ENCODE measurements at regions not wholly inside any gene's neighbourhood (a gene's known extent, or its start where the extent isn't known, plus 50 kb on each side); places are given as distances from the start of the nearest gene placed in this dataset.

DNA sequence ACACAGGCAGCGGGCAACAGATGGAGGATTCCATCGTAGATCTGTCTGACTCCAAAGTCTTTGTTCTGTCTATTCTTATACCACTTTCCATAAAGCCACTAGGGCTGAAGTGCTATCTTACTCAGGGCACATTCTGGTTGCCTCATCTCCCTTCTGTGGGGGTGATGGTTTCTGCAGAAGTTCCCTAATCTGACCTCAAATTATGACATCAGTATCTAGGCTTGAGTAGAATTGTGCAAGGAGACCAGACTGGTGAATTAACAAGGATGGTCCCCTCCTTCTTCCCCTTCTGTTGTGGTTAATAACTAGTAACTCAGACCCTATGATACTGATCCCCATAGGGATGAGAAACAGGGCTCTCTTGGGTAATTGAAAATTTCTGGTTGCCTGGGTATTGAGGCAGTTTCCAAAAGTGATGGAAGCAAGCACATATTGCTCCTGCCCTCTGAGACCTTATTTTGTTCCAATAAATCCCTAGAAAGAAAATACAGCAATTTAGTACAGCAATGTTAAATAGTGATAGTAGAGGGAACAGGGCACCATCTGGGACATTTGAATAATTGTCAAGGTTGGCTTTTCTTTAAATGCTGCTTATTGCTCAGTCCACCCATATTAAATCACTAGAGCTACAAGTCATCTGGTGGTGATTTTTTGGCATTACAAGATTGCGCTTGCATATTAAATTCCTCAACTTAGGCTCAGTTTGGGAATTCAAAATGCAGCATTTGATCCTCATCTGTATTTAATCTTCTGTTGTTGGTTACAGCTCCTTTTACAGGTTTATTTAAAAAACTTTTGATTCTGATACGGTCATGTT lies 57.3 kb upstream of the AP1S2 start:
- no peak overlapping the region for H3K4me3 Mint-ChIP-seq
- H3K27ac Mint-ChIP-seq = no peak overlapping the region
- TF ChIP-seq, protein P1, sequence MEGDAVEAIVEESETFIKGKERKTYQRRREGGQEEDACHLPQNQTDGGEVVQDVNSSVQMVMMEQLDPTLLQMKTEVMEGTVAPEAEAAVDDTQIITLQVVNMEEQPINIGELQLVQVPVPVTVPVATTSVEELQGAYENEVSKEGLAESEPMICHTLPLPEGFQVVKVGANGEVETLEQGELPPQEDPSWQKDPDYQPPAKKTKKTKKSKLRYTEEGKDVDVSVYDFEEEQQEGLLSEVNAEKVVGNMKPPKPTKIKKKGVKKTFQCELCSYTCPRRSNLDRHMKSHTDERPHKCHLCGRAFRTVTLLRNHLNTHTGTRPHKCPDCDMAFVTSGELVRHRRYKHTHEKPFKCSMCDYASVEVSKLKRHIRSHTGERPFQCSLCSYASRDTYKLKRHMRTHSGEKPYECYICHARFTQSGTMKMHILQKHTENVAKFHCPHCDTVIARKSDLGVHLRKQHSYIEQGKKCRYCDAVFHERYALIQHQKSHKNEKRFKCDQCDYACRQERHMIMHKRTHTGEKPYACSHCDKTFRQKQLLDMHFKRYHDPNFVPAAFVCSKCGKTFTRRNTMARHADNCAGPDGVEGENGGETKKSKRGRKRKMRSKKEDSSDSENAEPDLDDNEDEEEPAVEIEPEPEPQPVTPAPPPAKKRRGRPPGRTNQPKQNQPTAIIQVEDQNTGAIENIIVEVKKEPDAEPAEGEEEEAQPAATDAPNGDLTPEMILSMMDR (IDR thresholded peaks at IDR 0.05) = no peak
- ChIA-PET POLR2A (no interaction called here), CTCF (no interaction called here)
- Histone ChIP-seq H3K9me3 (ENCODE audit: control insufficient read depth in 1 of 2, insufficient read depth in 1 of 2, low read length in 2 of 2) (no peaks in the 10 kb centered on the region), H3K27ac (ENCODE audit: low read depth in 1 of 2, low read length in 2 of 2) (no peak overlapping the region), H3K27me3 (ENCODE audit: control insufficient read depth in 1 of 2, insufficient read depth in 2 of 2, low read length in 2 of 2) (peaks cover 0 to 2% of the 10 kb centered on the region in 2 experiments), H3K4me3 (ENCODE audit: low read length) (no peak overlapping the region), H3K36me3 (ENCODE audit: insufficient read depth, low read length) (no peaks in the 10 kb centered on the region), H3K4me1 (ENCODE audit: insufficient read depth, low read length) (no peaks in the 10 kb centered on the region)
- H3K27me3 Mint-ChIP-seq = no peaks in the 10 kb centered on the region
- no peaks in the 10 kb centered on the region for H3K4me1 Mint-ChIP-seq (ENCODE audit: low read depth)
- ATAC-seq (ENCODE audit: poor library complexity) (no peak), DNase-seq (peak in 3 of 14 experiments; percentile 13 to 58 (median 42))
- intact Hi-C loops (cut with DNase I, micrococcal nuclease) = no loop called here
- H3K36me3 Mint-ChIP-seq (ENCODE audit: low read depth) = no peaks in the 10 kb centered on the region
- no peaks in the 10 kb centered on the region for H3K9me3 Mint-ChIP-seq

DNA sequence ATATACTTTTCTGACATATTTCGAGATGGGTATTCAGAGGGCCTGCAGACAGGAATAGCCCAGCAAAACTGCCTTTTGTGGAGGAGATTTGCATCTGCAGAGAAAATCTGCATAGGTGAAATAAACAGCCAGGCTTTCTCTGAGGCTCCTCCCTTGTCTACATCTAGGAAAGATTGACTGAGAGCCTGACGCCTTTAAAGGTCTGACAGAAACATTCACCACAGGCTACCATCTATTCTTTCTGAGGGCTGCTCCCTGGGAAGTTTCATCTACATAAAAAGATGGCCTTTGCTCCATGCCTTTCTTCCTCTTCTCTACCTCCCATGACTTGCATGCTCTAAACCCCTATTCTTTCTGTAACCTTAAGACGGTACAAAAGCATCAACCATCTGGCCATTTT lies 55.0 kb upstream of the AP1S2 start:
- Mint-ChIP-seq H3K27me3 (no peaks in the 10 kb centered on the region), H3K27ac (no peak overlapping the region), H3K36me3 (ENCODE audit: low read depth) (no peaks in the 10 kb centered on the region), H3K9me3 (no peaks in the 10 kb centered on the region), H3K4me3 (no peak overlapping the region), H3K4me1 (ENCODE audit: low read depth) (no peaks in the 10 kb centered on the region)
- DNase-seq = no peak
- no peak for ATAC-seq (ENCODE audit: poor library complexity)
- ChIA-PET POLR2A (no interaction called here), CTCF (no interaction called here)
- Histone ChIP-seq H3K4me3 (ENCODE audit: low read length) (no peak overlapping the region), H3K27ac (ENCODE audit: low read depth in 1 of 2, low read length in 2 of 2) (no peak overlapping the region), H3K27me3 (ENCODE audit: control insufficient read depth in 1 of 2, insufficient read depth in 2 of 2, low read length in 2 of 2) (no peaks in the 10 kb centered on the region), H3K36me3 (ENCODE audit: insufficient read depth, low read length) (no peaks in the 10 kb centered on the region), H3K9me3 (ENCODE audit: control insufficient read depth in 1 of 2, insufficient read depth in 1 of 2, low read length in 2 of 2) (no peaks in the 10 kb centered on the region), H3K4me1 (ENCODE audit: insufficient read depth, low read length) (no peaks in the 10 kb centered on the region)
- TF ChIP-seq, protein P1 (IDR thresholded peaks at IDR 0.05) = no peak
- intact Hi-C loops (cut with DNase I, micrococcal nuclease) = no loop called here

DNA sequence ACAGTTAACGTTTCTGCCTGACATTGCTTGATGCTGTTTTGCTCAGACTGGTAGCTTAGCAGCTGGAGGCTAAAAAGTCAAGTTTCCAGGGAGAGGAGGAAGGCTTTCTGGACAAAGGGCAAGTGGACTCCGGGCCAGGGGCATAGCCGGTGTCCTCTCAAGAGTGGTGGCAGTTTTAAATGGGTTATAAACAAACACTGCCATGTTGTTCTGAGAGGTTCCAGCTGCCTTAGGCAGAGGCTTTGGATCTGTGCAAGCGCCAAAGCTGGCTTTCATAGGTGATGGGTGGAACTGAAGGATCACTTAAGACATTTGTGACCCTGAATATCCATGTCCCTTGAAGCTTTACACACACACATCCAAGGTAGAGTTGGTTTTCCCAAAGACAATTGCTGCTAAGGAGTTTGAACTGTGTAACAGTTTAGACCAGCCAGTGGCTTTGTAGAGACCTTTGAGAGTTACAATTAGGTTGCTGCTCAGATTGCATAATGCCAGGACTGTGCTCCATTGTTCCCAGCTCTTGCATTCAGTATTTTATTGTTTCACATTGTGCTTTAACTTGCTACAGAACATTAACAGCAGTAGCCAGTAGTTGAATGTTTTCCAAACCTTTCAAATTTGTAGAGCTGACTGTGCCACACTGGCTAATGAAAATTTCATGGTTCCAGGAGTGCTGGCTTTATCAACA lies 54.1 kb upstream of the AP1S2 start:
- intact Hi-C loops (cut with DNase I, micrococcal nuclease) = no loop called here
- Mint-ChIP-seq H3K4me1 (ENCODE audit: low read depth) (no peaks in the 10 kb centered on the region), H3K4me3 (no peak overlapping the region), H3K27ac (no peak overlapping the region), H3K36me3 (ENCODE audit: low read depth) (no peaks in the 10 kb centered on the region), H3K27me3 (no peaks in the 10 kb centered on the region), H3K9me3 (no peaks in the 10 kb centered on the region)
- ChIA-PET CTCF (no interaction called here), POLR2A (no interaction called here)
- DNase-seq = no peak
- no peak for ATAC-seq (ENCODE audit: poor library complexity)
- Histone ChIP-seq H3K27ac (ENCODE audit: low read depth in 1 of 2, low read length in 2 of 2) (no peak overlapping the region), H3K27me3 (ENCODE audit: control insufficient read depth in 1 of 2, insufficient read depth in 2 of 2, low read length in 2 of 2) (no peaks in the 10 kb centered on the region), H3K9me3 (ENCODE audit: control insufficient read depth in 1 of 2, insufficient read depth in 1 of 2, low read length in 2 of 2) (no peaks in the 10 kb centered on the region), H3K4me1 (ENCODE audit: insufficient read depth, low read length) (no peaks in the 10 kb centered on the region), H3K4me3 (ENCODE audit: low read length) (no peak overlapping the region), H3K36me3 (ENCODE audit: insufficient read depth, low read length) (no peaks in the 10 kb centered on the region)
- TF ChIP-seq, protein P1 (IDR thresholded peaks at IDR 0.05) = no peak
